HepG2 (cell line): ENCODE measurements at regions not wholly inside any gene's neighbourhood (a gene's known extent, or its start where the extent isn't known, plus 50 kb on each side); places are given as distances from the start of the nearest gene placed in this dataset.

Experiments
- ATAC-seq: fragments of 200-7000 bp; cut with Tn5 transposase; 3 replicates; pipeline ENCODE4 v1.9.1; 2020; ENCODE audit warnings: mild to moderate bottlenecking, moderate library complexity
- BruUV-seq: library from RNA; stranded (reverse); fragments of 400-500 nt; replicated peaks from 2 replicates; lab custom pipeline; 2021; lab: Mats Ljungman, UMichigan
- CTCF ChIA-PET: fragments of 300-600 bp; formaldehyde crosslinking; extraction: SDS; loops from one replicate; lab custom pipeline; 2021; ENCODE audit warnings: low total read pairs, inconsistent platforms, low intra/inter-chr PET ratio; lab: Yijun Ruan, JAX
- POLR2A ChIA-PET: fragments of 350-600 bp; sonication (Branson Sonifier 250); formaldehyde crosslinking; loops from one replicate; lab custom pipeline; 2020; ENCODE audit warnings: antibody characterized with exemption, inconsistent platforms; lab: Yijun Ruan, JAX
- DNase-seq: peaks from one replicate; pipeline ENCODE4 v3.0.0-alpha.2; 2015; ENCODE audit warnings: low spot score
- FAIRE-seq: peaks from 3 replicates; lab custom pipeline; 2011; peaks lifted over from hg19 to GRCh38; lab: Jason Lieb, UNC
- H2AFZ ChIP-seq: one replicate; pipeline ENCODE4 v1.6.1; 2011; ENCODE audit warnings: low read length, inconsistent platforms
- H3K27ac ChIP-seq: fragments of 300-600 bp; 3 replicates; pipeline ENCODE4 v1.8.0; 2011; ENCODE audit warnings: mixed run types, mild to moderate bottlenecking, mixed read lengths, low read length, inconsistent platforms; ENCODE audit not compliant: insufficient read depth; ENCODE audit errors: extremely low read length
- H3K27me3 ChIP-seq, 2 experiments: fragments of 200-600 bp in 1 of 2; 2 replicates in 1 of 2; 3 replicates in 1 of 2; pipeline versions ENCODE4 v1.6.0 to v1.8.0; 2011; ENCODE audit warnings: low read length in 2 of 2, mild to moderate bottlenecking in 2 of 2, moderate library complexity in 2 of 2, inconsistent platforms in 1 of 2; ENCODE audit not compliant: insufficient read depth in 2 of 2, control insufficient read depth in 1 of 2
- H3K36me3 ChIP-seq, 2 experiments: fragments of 200-600 bp in 1 of 2; replicated peaks in 1 of 2; 2 replicates in 1 of 2; 3 replicates in 1 of 2; pipeline versions ENCODE4 v1.5.1 to v1.8.0; 2011; ENCODE audit warnings: low read length in 2 of 2, inconsistent platforms in 1 of 2; ENCODE audit not compliant: insufficient read depth in 2 of 2, control insufficient read depth in 1 of 2
- H3K4me1 ChIP-seq: 2 replicates; pipeline ENCODE4 v1.5.1; 2012; ENCODE audit warnings: low read length, inconsistent platforms; ENCODE audit not compliant: insufficient read depth
- H3K4me2 ChIP-seq: 2 replicates; pipeline ENCODE4 v1.6.0; 2011; ENCODE audit warnings: low read depth, low read length, inconsistent platforms
- H3K4me3 ChIP-seq, 3 experiments: fragments of 200-600 bp in 1 of 3; sonication (generic), shearing (Covaris generic) in 1 of 3; replicated peaks in 1 of 3; 2 replicates each; pipeline ENCODE4 v1.5.1; 2011 to 2016; ENCODE audit warnings: low read length in 3 of 3, inconsistent platforms in 2 of 3, low read depth in 2 of 3, mild to moderate bottlenecking in 2 of 3, control low read depth in 1 of 3, mixed read lengths in 1 of 3; ENCODE audit not compliant: insufficient read depth in 1 of 3
- H3K79me2 ChIP-seq: one replicate; pipeline ENCODE4 v1.6.1; 2011; ENCODE audit warnings: low read length, inconsistent platforms; ENCODE audit not compliant: insufficient read depth
- H3K9ac ChIP-seq: 2 replicates; pipeline ENCODE4 v1.6.0; 2011; ENCODE audit warnings: mild to moderate bottlenecking, low read depth, low read length, inconsistent platforms; ENCODE audit not compliant: insufficient read depth
- H3K9me3 ChIP-seq: 2 replicates; pipeline ENCODE4 v1.5.1; 2012; ENCODE audit warnings: mild to moderate bottlenecking, low read length
- H4K20me1 ChIP-seq: 2 replicates; pipeline ENCODE4 v1.6.0; 2011; ENCODE audit warnings: inconsistent platforms, mild to moderate bottlenecking, low read length, moderate library complexity; ENCODE audit not compliant: insufficient read depth
- DR1 ChIP-seq: sonication (generic); formaldehyde crosslinking; IDR thresholded peaks from 2 replicates; pipeline ENCODE4 v1.8.0; 2021; ENCODE audit warnings: mild to moderate bottlenecking, missing genetic modification reagents, inconsistent platforms
- ETS1 ChIP-seq: sonication (generic); formaldehyde crosslinking; IDR thresholded peaks from 2 replicates; pipeline ENCODE4 v1.4.0; 2020; ENCODE audit warnings: missing genetic modification reagents
- JUNB ChIP-seq: sonication (generic); formaldehyde crosslinking; IDR thresholded peaks from 2 replicates; pipeline ENCODE4 v1.8.0; 2022; ENCODE audit warnings: missing genetic modification reagents, mild to moderate bottlenecking, borderline replicate concordance
- KDM5A ChIP-seq: fragments of 200-600 bp; sonication (generic); IDR thresholded peaks from 2 replicates; pipeline ENCODE4 v1.7.0; 2018; ENCODE audit warnings: antibody characterized with exemption, mild to moderate bottlenecking, low read length, borderline replicate concordance
- KLF15 ChIP-seq: sonication (generic); formaldehyde crosslinking; IDR thresholded peaks from 2 replicates; pipeline ENCODE4 v1.8.1; 2023; ENCODE audit warnings: borderline replicate concordance, mild to moderate bottlenecking, inconsistent platforms, missing genetic modification reagents, mixed read lengths
- MYNN ChIP-seq: sonication (generic); formaldehyde crosslinking; IDR thresholded peaks from 2 replicates; pipeline ENCODE4 v1.4.0; 2020; ENCODE audit warnings: mild to moderate bottlenecking, low read depth, missing genetic modification reagents
- NFE2 ChIP-seq: sonication (generic); formaldehyde crosslinking; IDR thresholded peaks from 2 replicates; pipeline ENCODE4 v1.4.0; 2020; ENCODE audit warnings: missing genetic modification reagents
- SP1 ChIP-seq, 2 experiments: fragments of 450-650 bp in 1 of 2; sonication (generic) in 1 of 2; formaldehyde crosslinking in 1 of 2; IDR thresholded peaks; 2 replicates each; pipeline versions ENCODE4 v1.4.0 to v1.6.1; 2016 to 2020; ENCODE audit warnings: missing genetic modification reagents in 1 of 2
- SUZ12 ChIP-seq: fragments of 150-350 bp; IDR thresholded peaks from 2 replicates; pipeline ENCODE4 v1.6.1; 2014; ENCODE audit warnings: low read depth, low read length
- TCF12 ChIP-seq, 2 experiments: fragments of 450-650 bp in 1 of 2; sonication (generic) in 1 of 2; formaldehyde crosslinking in 1 of 2; IDR thresholded peaks; 2 replicates each; pipeline versions ENCODE4 v1.6.1 to v1.8.0; 2017 to 2022; ENCODE audit warnings: antibody characterized with exemption in 1 of 2, mild to moderate bottlenecking in 1 of 2, missing genetic modification reagents in 1 of 2, moderate library complexity in 1 of 2
- TFE3 ChIP-seq: IDR thresholded peaks from 2 replicates; pipeline ENCODE4 v1.6.1; 2016
- ZBTB33 ChIP-seq: sonication (generic); formaldehyde crosslinking; IDR thresholded peaks from 2 replicates; pipeline ENCODE4 v1.4.0; 2020; ENCODE audit warnings: missing genetic modification reagents
- ZNF232 ChIP-seq: sonication (generic); formaldehyde crosslinking; IDR thresholded peaks from 2 replicates; pipeline ENCODE4 v1.4.0; 2020; ENCODE audit warnings: missing genetic modification reagents, borderline replicate concordance
- ZNF556 ChIP-seq: sonication (generic); formaldehyde crosslinking; IDR thresholded peaks from 2 replicates; pipeline ENCODE4 v1.4.0; 2020; ENCODE audit warnings: mild to moderate bottlenecking, missing genetic modification reagents, borderline replicate concordance
- ZNF772 ChIP-seq: sonication (generic); formaldehyde crosslinking; IDR thresholded peaks from 2 replicates; pipeline ENCODE4 v1.5.0; 2020; ENCODE audit warnings: mild to moderate bottlenecking, missing genetic modification reagents
- ZNF839 ChIP-seq: sonication (generic); formaldehyde crosslinking; IDR thresholded peaks from 2 replicates; pipeline ENCODE4 v1.4.0; 2020; ENCODE audit warnings: missing genetic modification reagents, mild to moderate bottlenecking, borderline replicate concordance
- WGBS: methylation state at CpG from one replicate; pipeline ENCODE4 v1.1.6; 2017; ENCODE audit warnings: low lambda C conversion rate; 5-methylcytosine and 5-hydroxymethylcytosine counted together
- in situ Hi-C: cut with HindIII; loops from 2 replicates; pipeline ENCODE4 v1.10.0; 2017; ENCODE audit warnings: low pct_unique_long_range_greater_than_20kb; ENCODE audit not compliant: extremely low pct_ligation_motif_present
- intact Hi-C: fragments of 100-400 bp; cut with micrococcal nuclease; formaldehyde crosslinking; loops from one replicate; pipeline ENCODE4 v1.10.0; 2022; ENCODE audit not compliant: unreplicated experiment

- H3K4me1 ChIP-seq = no peaks in the 10 kb centered on the region
- no peak overlapping the region for H3K4me3 ChIP-seq
- no peaks in the 10 kb centered on the region for H3K27me3 ChIP-seq
- CTCF ChIA-PET = no interaction called here
- no peaks in the 10 kb centered on the region for H3K79me2 ChIP-seq
- H4K20me1 ChIP-seq = no peaks in the 10 kb centered on the region
- H3K27ac ChIP-seq = no peak overlapping the region
- WGBS = 58% methylated on average over 5 of the region's 5 CpGs
- H3K36me3 ChIP-seq = no peaks in the 10 kb centered on the region
- no TSS peak for BruUV-seq
- POLR2A ChIA-PET = no interaction called here
- in situ Hi-C loops (no loop called here), intact Hi-C loops (no loop called here)
- H2AFZ ChIP-seq = no peak overlapping the region
- H3K9ac ChIP-seq = no peak overlapping the region
- TF ChIP-seq MYNN (CRISPR knock-in tag) (no peak), JUNB (CRISPR knock-in tag) (no peak), ZNF232 (no peak), ZNF772 (CRISPR knock-in tag) (no peak), ZBTB33 (no peak), KDM5A (no peak)
- ATAC-seq (no peak), FAIRE-seq (no peak), DNase-seq (no peak)
- no peak overlapping the region for H3K4me2 ChIP-seq
- H3K9me3 ChIP-seq = no peaks in the 10 kb centered on the region
Observed at GRCh38 chr4:31022702-31023101, 302.5 kb downstream of the PCDH7 start.

- no peak overlapping the region for H3K4me2 ChIP-seq
- FAIRE-seq (no peak), ATAC-seq (no peak), DNase-seq (no peak)
- no peak overlapping the region for H3K27ac ChIP-seq
- ChIA-PET CTCF (no interaction called here), POLR2A (no interaction called here)
- no peak overlapping the region for H2AFZ ChIP-seq
- H3K4me1 ChIP-seq = no peaks in the 10 kb centered on the region
- intact Hi-C loops = no loop called here
- 3% methylated on average over 2 of the region's 2 CpGs for WGBS
- in situ Hi-C loops = no loop called here
- no peaks in the 10 kb centered on the region for H3K27me3 ChIP-seq
- no peaks in the 10 kb centered on the region for H3K79me2 ChIP-seq
- no peak overlapping the region for H3K4me3 ChIP-seq
- no peaks in the 10 kb centered on the region for H3K36me3 ChIP-seq
- no peak overlapping the region for H3K9ac ChIP-seq
- no peaks in the 10 kb centered on the region for H3K9me3 ChIP-seq
- no peaks in the 10 kb centered on the region for H4K20me1 ChIP-seq
- no TSS peak for BruUV-seq
- no peak for TF ChIP-seq SP1 (IDR thresholded peaks at IDR 0.05)
- no peak for TF ChIP-seq SP1 (CRISPR knock-in tag; IDR thresholded peaks at IDR 0.05)
- no peak for TF ChIP-seq ZNF556 (CRISPR knock-in tag)
- TF ChIP-seq TCF12 (IDR thresholded peaks at IDR 0.05) = no peak
- no peak for TF ChIP-seq TCF12 (CRISPR knock-in tag; IDR thresholded peaks at IDR 0.05)
- TF ChIP-seq TFE3 (CRISPR knock-in tag) = no peak
- TF ChIP-seq NFE2 (CRISPR knock-in tag) = no peak
- no peak for TF ChIP-seq SUZ12
- no peak for TF ChIP-seq DR1 (CRISPR knock-in tag)
- TF ChIP-seq ZNF839 = no peak
- no peak for TF ChIP-seq ETS1
- TF ChIP-seq KLF15 = no peak
Observed at GRCh38 chr4:31023109-31023508, 302.9 kb downstream of the PCDH7 start.
